MCF 10A (cell line): ENCODE measurements at regions not wholly inside any gene's neighbourhood (a gene's known extent, or its start where the extent isn't known, plus 50 kb on each side); places are given as distances from the start of the nearest gene placed in this dataset.

Experiments used
- BruUV-seq: library from RNA; stranded (reverse); fragments of 400-500 nt; replicated peaks from 2 replicates; lab custom pipeline; 2021; lab: Mats Ljungman, UMichigan
- CTCF ChIA-PET: fragments of 300-600 bp; sonication (Branson Sonifier 250); formaldehyde crosslinking; extraction: SDS; loops from one replicate; lab custom pipeline; 2021; ENCODE audit warnings: antibody characterized with exemption, inconsistent platforms; lab: Yijun Ruan, JAX
- POLR2A ChIA-PET: fragments of 300-600, 350-650 bp; sonication (Branson Sonifier 250); formaldehyde crosslinking; extraction: SDS; loops from one replicate; lab custom pipeline; 2020; ENCODE audit warnings: antibody characterized with exemption, inconsistent platforms; lab: Yijun Ruan, JAX
- DNase-seq: peaks from one replicate; pipeline ENCODE4 v3.0.0-alpha.2; 2018; ENCODE audit not compliant: unreplicated experiment
- H3K27ac Mint-ChIP-seq: one replicate; pipeline ENCODE4 v1.8.0; 2022; ENCODE audit warnings: mild to moderate bottlenecking, low read depth, mixed read lengths; ENCODE audit not compliant: unreplicated experiment
- H3K27me3 Mint-ChIP-seq: one replicate; pipeline ENCODE4 v1.8.0; 2022; ENCODE audit warnings: mixed read lengths; ENCODE audit not compliant: insufficient read depth, unreplicated experiment
- H3K36me3 Mint-ChIP-seq: one replicate; pipeline ENCODE4 v1.8.0; 2022; ENCODE audit warnings: mild to moderate bottlenecking, moderate library complexity, mixed read lengths; ENCODE audit not compliant: insufficient read depth, unreplicated experiment
- H3K4me1 Mint-ChIP-seq: one replicate; pipeline ENCODE4 v1.8.0; 2022; ENCODE audit warnings: mixed read lengths; ENCODE audit not compliant: insufficient read depth, unreplicated experiment
- H3K4me3 Mint-ChIP-seq: one replicate; pipeline ENCODE4 v1.8.0; 2022; ENCODE audit warnings: mild to moderate bottlenecking, moderate library complexity, mixed read lengths; ENCODE audit not compliant: unreplicated experiment
- H3K9me3 Mint-ChIP-seq: one replicate; pipeline ENCODE4 v1.8.0; 2022; ENCODE audit warnings: mixed read lengths; ENCODE audit not compliant: unreplicated experiment
- CTCF ChIP-seq: fragments of 200-600 bp; IDR thresholded peaks from one replicate; pipeline ENCODE4 v1.8.0; 2022; ENCODE audit warnings: antibody characterized with exemption, mild to moderate bottlenecking; ENCODE audit not compliant: unreplicated experiment
- intact Hi-C: fragments of 100-400 bp; cut with micrococcal nuclease; formaldehyde crosslinking; loops from 2 replicates; pipeline ENCODE4 v1.14.1; 2022

- POLR2A ChIA-PET: no interaction called here
- Mint-ChIP-seq H3K4me3 (no peak overlapping the region), H3K36me3 (no peaks in the 10 kb centered on the region), H3K4me1 (no peaks in the 10 kb centered on the region), H3K9me3 (no peaks in the 10 kb centered on the region), H3K27ac (no peak overlapping the region), H3K27me3 (no peaks in the 10 kb centered on the region)
- no peak for TF ChIP-seq CTCF
- CTCF ChIA-PET: interaction anchor here (0.7 kb wide), 1 partner anchor 829 kb away, joined by 4 read pairs; no protein-coding TSS in a partner anchor
- DNase-seq: no peak
- intact Hi-C loops: no loop called here
- BruUV-seq: no TSS peak
Observed at GRCh38 chr13:92938486-92939020, 288.1 kb upstream of the GPC6 start.

GRCh38 chr13:92941167-92941566, 285.4 kb upstream of the GPC6 start:
- intact Hi-C loops: no loop called here
- DNase-seq: no peak
- TF ChIP-seq CTCF: no peak
- no peaks in the 10 kb centered on the region for H3K9me3 Mint-ChIP-seq
- ChIA-PET POLR2A (no interaction called here), CTCF (interaction anchor here (1.1 kb wide), 1 partner anchor 27 kb away, joined by 3 read pairs; no protein-coding TSS in a partner anchor)
- BruUV-seq: no TSS peak
- no peak overlapping the region for H3K4me3 Mint-ChIP-seq
- H3K4me1 Mint-ChIP-seq: no peaks in the 10 kb centered on the region
- no peak overlapping the region for H3K27ac Mint-ChIP-seq
- no peaks in the 10 kb centered on the region for H3K27me3 Mint-ChIP-seq
- H3K36me3 Mint-ChIP-seq: no peaks in the 10 kb centered on the region

GRCh38 chr13:92947770-92948434, 278.7 kb upstream of the GPC6 start:
- no peak for TF ChIP-seq CTCF
- H3K36me3 Mint-ChIP-seq: no peaks in the 10 kb centered on the region
- no TSS peak for BruUV-seq
- no peak for DNase-seq
- ChIA-PET CTCF (interaction anchor here (0.7 to 0.9 kb wide), 2 partner anchors 9 to 14 kb away, joined by 3 read pairs; no protein-coding TSS in a partner anchor), POLR2A (interaction anchor here (1.2 kb wide), 1 partner anchor 14 kb away, joined by 3 read pairs; no protein-coding TSS in a partner anchor)
- no peaks in the 10 kb centered on the region for H3K4me1 Mint-ChIP-seq
- no peak overlapping the region for H3K27ac Mint-ChIP-seq
- H3K9me3 Mint-ChIP-seq: no peaks in the 10 kb centered on the region
- no peak overlapping the region for H3K4me3 Mint-ChIP-seq
- H3K27me3 Mint-ChIP-seq: no peaks in the 10 kb centered on the region
- intact Hi-C loops: no loop called here

DNA sequence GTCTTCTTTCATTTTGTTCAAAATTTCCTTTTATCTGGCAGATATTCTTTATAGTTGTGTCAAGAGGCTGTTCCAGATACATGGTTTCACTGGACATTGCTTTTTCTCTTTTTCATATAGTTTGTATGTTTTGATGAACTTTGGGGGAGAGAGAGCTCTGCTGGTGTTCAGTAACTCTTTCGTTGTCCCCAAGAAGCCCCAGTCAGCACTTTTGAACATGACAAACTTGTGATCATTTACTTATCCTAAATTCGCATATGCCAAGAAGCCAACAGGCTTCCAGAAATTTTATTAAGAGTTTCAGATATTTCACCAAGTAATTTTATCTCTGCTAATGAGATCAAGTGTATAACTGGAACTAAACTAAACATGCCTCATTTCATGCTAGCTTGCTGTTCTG, 275.8 kb upstream of the GPC6 start:
- DNase-seq: no peak
- TF ChIP-seq CTCF: no peak
- intact Hi-C loops: no loop called here
- ChIA-PET CTCF (no interaction called here), POLR2A (no interaction called here)
- H3K27me3 Mint-ChIP-seq: no peaks in the 10 kb centered on the region
- H3K4me3 Mint-ChIP-seq: no peak overlapping the region
- no peak overlapping the region for H3K27ac Mint-ChIP-seq
- no peaks in the 10 kb centered on the region for H3K36me3 Mint-ChIP-seq
- H3K9me3 Mint-ChIP-seq: no peaks in the 10 kb centered on the region
- BruUV-seq: no TSS peak
- no peaks in the 10 kb centered on the region for H3K4me1 Mint-ChIP-seq
